Pancreas (tissue), 10 donors: ENCODE measurements at regions not wholly inside any gene's neighbourhood (a gene's known extent, or its start where the extent isn't known, plus 50 kb on each side); places are given as distances from the start of the nearest gene placed in this dataset.

Experiments
- ATAC-seq, 4 donors: fragments of 200-7000 bp; cut with Tn5 transposase; one replicate each; pipeline versions ENCODE4 v1.8.0 to v1.9.1; 2020; ENCODE audit warnings: mild to moderate bottlenecking in 4 of 4, moderate library complexity in 4 of 4
- DNase-seq, 6 donors: peaks; one replicate each; pipeline ENCODE4 v3.0.0-alpha.2; 2020
- FAIRE-seq: peaks from 2 replicates; lab custom pipeline; 2012; peaks lifted over from hg19 to GRCh38; lab: Jason Lieb, UNC
- H3K27ac ChIP-seq, 4 donors: fragments of 200-600 bp; sonication (generic); 1 replicate in 3 of 4; 2 replicates in 1 of 4; pipeline versions ENCODE4 v1.5.0 to v1.8.0; 2020
- H3K27me3 ChIP-seq, 4 donors: fragments of 200-600 bp; one replicate each; pipeline ENCODE4 v1.8.0; 2021
- H3K36me3 ChIP-seq, 3 donors: fragments of 200-600 bp; sonication (generic) in 1 of 3; one replicate each; pipeline versions ENCODE4 v1.5.0 to v1.8.0; 2020 to 2021
- H3K4me1 ChIP-seq, 3 donors: fragments of 200-600 bp; one replicate each; pipeline ENCODE4 v1.8.0; 2021
- H3K4me3 ChIP-seq, 4 donors: fragments of 200-600 bp; sonication (generic) in 2 of 4; one replicate each; pipeline versions ENCODE4 v1.5.0 to v1.8.0; 2020 to 2021
- H3K9me3 ChIP-seq, 4 donors: fragments of 200-600 bp; one replicate each; pipeline ENCODE4 v1.8.0; 2021
- WGBS, 2 donors: extraction: QIAGEN DNeasy Blood & Tissue Kit; methylation state at CpG; one replicate each; pipeline ENCODE4 v1.1.7; 2013; 5-methylcytosine and 5-hydroxymethylcytosine counted together
- intact Hi-C, 3 donors: fragments of 100-400 bp; cut with DNase I; formaldehyde crosslinking; loops; one replicate each; pipeline versions ENCODE4 v1.11.1 to v1.14.2; 2022
- TF ChIP-seq, protein P1 (sequence below), 4 donors: fragments of 200-600 bp; sonication (generic) in 3 of 4; IDR thresholded peaks; one replicate each; pipeline versions ENCODE4 v1.5.0 to v1.8.0; 2021; ENCODE audit warnings: antibody characterized with exemption in 4 of 4
- donor health status: healthy with polysubstance abuse.
- donor health status: DM: no; HTN: no; CAD: no; lungs with moderate emphysema.
- donor health status: DM: no; HTN: no; CAD: no.
- donor health status: control.
- donor health status: control.
- donor health status: Bipolar disorder and iron deficiency.
- donor health status: DM: yes; HTN: yes; CAD: no.
- donor health status: DM: no; HTN: no; CAD: no.
- donor health status: DM: no; HTN: no; CAD: no.
- donor health status: DM: yes; HTN: yes; CAD: no.

DNA sequence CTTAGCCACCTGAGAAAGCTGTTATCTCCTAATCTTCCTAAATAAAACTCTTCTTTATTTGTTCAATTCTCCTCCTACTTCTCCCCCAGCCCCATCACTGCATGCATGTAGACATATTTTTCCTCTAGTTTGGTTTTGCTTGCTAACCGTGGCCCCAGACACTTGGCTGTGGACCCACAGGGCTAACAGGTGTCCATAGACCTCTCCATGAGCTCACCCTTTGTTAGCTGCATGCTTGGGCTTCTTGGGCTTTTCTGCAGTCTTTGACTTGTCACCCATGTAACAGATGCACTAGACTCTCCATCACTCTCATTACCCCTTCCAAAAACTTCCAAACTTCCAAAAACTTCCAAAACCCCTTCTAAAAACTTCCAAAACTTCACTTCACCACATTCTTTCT, 59.2 kb upstream of the PLEKHA5 start:
- Histone ChIP-seq H3K27me3 (no peaks in the 10 kb centered on the region), H3K36me3 (no peaks in the 10 kb centered on the region), H3K4me1 (peaks cover 0 to 26% (median 22%) of the 10 kb centered on the region in 3 donors), H3K27ac (no peak overlapping the region), H3K9me3 (no peaks in the 10 kb centered on the region), H3K4me3 (no peak overlapping the region)
- intact Hi-C loops: no loop called here
- ATAC-seq (no peak), DNase-seq (no peak), FAIRE-seq (no peak)
- WGBS, 2 donors: 67 to 73% methylated on average over 1 of the region's 1 CpG
- TF ChIP-seq, protein P1, sequence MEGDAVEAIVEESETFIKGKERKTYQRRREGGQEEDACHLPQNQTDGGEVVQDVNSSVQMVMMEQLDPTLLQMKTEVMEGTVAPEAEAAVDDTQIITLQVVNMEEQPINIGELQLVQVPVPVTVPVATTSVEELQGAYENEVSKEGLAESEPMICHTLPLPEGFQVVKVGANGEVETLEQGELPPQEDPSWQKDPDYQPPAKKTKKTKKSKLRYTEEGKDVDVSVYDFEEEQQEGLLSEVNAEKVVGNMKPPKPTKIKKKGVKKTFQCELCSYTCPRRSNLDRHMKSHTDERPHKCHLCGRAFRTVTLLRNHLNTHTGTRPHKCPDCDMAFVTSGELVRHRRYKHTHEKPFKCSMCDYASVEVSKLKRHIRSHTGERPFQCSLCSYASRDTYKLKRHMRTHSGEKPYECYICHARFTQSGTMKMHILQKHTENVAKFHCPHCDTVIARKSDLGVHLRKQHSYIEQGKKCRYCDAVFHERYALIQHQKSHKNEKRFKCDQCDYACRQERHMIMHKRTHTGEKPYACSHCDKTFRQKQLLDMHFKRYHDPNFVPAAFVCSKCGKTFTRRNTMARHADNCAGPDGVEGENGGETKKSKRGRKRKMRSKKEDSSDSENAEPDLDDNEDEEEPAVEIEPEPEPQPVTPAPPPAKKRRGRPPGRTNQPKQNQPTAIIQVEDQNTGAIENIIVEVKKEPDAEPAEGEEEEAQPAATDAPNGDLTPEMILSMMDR (IDR thresholded peaks at IDR 0.05): no peak

DNA sequence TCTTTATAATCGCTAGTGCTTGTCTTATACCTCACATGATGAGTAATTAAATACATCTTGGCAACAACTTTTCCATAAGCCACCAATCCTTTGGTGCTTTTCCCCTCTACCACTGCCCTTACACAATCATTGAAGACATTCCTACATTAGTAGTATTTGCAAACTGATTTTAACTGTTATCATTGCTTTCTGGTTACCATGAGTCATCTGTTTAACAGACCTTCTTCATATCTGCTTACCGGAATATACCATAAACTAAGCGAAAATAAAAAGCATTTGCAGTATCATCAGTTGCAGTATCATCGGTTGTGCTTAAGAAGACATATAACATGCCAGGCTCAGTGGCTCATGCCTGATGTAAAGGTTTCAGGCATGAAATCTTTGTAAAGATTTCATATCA, 54.8 kb upstream of the PLEKHA5 start:
- Histone ChIP-seq H3K4me1 (no peaks in the 10 kb centered on the region), H3K27me3 (no peaks in the 10 kb centered on the region), H3K36me3 (no peaks in the 10 kb centered on the region), H3K27ac (no peak overlapping the region), H3K4me3 (no peak overlapping the region), H3K9me3 (no peaks in the 10 kb centered on the region)
- TF ChIP-seq, protein P1 (IDR thresholded peaks at IDR 0.05): no peak
- DNase-seq: no peak
- no peak for FAIRE-seq
- intact Hi-C loops: no loop called here
- ATAC-seq: no peak
- 51 to 67% methylated on average over 4 of the region's 4 CpGs for WGBS, 2 donors

GRCh38 chr12:19075711-19076340, 53.7 kb upstream of the PLEKHA5 start:
- Histone ChIP-seq H3K4me3 (no peak overlapping the region), H3K4me1 (no peaks in the 10 kb centered on the region), H3K27me3 (no peaks in the 10 kb centered on the region), H3K36me3 (no peaks in the 10 kb centered on the region), H3K9me3 (no peaks in the 10 kb centered on the region), H3K27ac (no peak overlapping the region)
- WGBS, 2 donors: 73 to 86% methylated on average over 3 of the region's 3 CpGs
- TF ChIP-seq, protein P1 (IDR thresholded peaks at IDR 0.05): no peak
- intact Hi-C loops: no loop called here
- FAIRE-seq (no peak), ATAC-seq (no peak), DNase-seq (no peak)
